ENCODE measurements at regions not wholly inside any gene's neighbourhood (a gene's known extent, or its start where the extent isn't known, plus 50 kb on each side); places are given as distances from the start of the nearest gene placed in this dataset.

- TF ChIP-seq POLR2AphosphoS5 (IDR thresholded peaks at IDR 0.05; ENCODE audit: insufficient read depth, low read depth, low read length) (no peak), POLR2A (IDR thresholded peaks at IDR 0.05; ENCODE audit: low read depth, low read length) (no peak), CTCF (IDR thresholded peaks at IDR 0.05; ENCODE audit: extremely low read depth in 1 of 2, insufficient read depth in 1 of 2, low read depth in 1 of 2, low read length in 2 of 2) (no peak), EZH2 (IDR thresholded peaks at IDR 0.05; ENCODE audit: borderline replicate concordance, low read depth, low read length, severe bottlenecking) (no peak), GATA2 (IDR thresholded peaks at IDR 0.05; ENCODE audit: insufficient read depth, insufficient read length, low read depth, low read length) (no peak), MYC (IDR thresholded peaks at IDR 0.05; ENCODE audit: low read depth, low read length) (no peak), MAX (IDR thresholded peaks at IDR 0.05; ENCODE audit: insufficient read depth, insufficient read length) (no peak)
Observed at GRCh38 chr4:138953961-138954371, 61.6 kb upstream of the NOCT start.
